Muscle of leg (tissue), 3 donors: ENCODE measurements at regions not wholly inside any gene's neighbourhood (a gene's known extent, or its start where the extent isn't known, plus 50 kb on each side); places are given as distances from the start of the nearest gene placed in this dataset.

Experiments used
- DNase-seq: peaks from one replicate; pipeline ENCODE4 v3.0.0; 2013
- H3K27ac ChIP-seq: one replicate; pipeline ENCODE4 v1.5.1; 2013; ENCODE audit warnings: mild to moderate bottlenecking, low read length, control low read depth
- H3K27me3 ChIP-seq: one replicate; pipeline ENCODE4 v1.6.1; 2013; ENCODE audit warnings: low read length; ENCODE audit not compliant: control insufficient read depth, insufficient read depth
- H3K36me3 ChIP-seq: one replicate; pipeline ENCODE4 v1.6.1; 2013; ENCODE audit warnings: low read length; ENCODE audit not compliant: control insufficient read depth, insufficient read depth
- H3K4me1 ChIP-seq: one replicate; pipeline ENCODE4 v1.6.1; 2013; ENCODE audit warnings: low read length; ENCODE audit not compliant: control insufficient read depth, insufficient read depth
- H3K4me3 ChIP-seq: one replicate; pipeline ENCODE4 v1.5.1; 2013; ENCODE audit warnings: low read length, control low read depth
- H3K9me3 ChIP-seq: replicated peaks from 2 replicates; pipeline ENCODE4 v1.6.1; 2013; ENCODE audit warnings: low read depth, low read length; ENCODE audit not compliant: control insufficient read depth
- WGBS: methylation state at CpG from one replicate; pipeline ENCODE4 v1.1.5; 2013; ENCODE audit warnings: missing lambda C conversion rate; ENCODE audit not compliant: insufficient coverage; 5-methylcytosine and 5-hydroxymethylcytosine counted together

DNA sequence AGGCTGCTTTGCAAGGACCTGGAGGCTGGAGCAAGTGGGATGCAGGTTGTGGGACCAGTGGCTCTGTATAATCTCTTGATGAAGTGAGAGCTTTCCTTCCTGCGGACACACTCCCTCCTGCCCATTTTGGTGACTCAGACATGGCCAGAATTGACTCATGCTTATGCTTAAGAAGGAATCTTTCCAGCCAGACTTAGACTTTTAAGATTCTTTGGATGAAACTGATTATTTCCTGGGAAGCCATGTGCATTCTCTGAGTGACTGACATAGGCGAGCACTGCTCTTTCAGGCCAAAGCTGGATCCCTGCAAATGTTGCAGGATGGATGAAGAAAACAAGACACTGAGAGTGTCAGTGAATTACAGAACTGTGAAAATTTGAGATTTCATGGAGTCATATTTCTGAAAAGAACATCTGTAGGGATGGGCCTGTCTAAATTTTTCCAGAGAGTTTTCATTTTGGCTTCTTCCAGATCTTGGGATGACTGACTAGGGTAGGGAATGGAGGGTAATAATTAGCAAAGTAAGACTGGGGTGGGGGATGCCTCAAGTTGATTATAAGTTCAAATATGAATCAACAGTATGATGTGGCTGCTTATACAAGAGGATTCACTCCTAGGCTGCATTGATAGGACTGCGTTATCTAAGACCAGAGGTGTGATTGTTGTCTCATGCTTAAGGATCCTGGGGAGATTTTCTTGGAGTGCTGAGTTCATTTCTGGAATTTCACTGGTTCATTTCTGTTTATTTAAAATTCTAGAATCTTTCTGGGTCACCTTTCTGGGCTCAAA lies 195.8 kb downstream of the HIPK3 start:
- Histone ChIP-seq H3K4me3 (no peak overlapping the region), H3K36me3 (no peaks in the 10 kb centered on the region), H3K27me3 (peaks cover 4% of the 10 kb centered on the region), H3K27ac (no peak overlapping the region), H3K9me3 (no peaks in the 10 kb centered on the region), H3K4me1 (peaks cover 7% of the 10 kb centered on the region)
- WGBS: 33% methylated on average over 1 of the region's 3 CpGs
- peak; percentile 79 for DNase-seq

GRCh38 chr11:33451364-33451763 lies 194.2 kb downstream of the HIPK3 start:
- H3K36me3 ChIP-seq: no peaks in the 10 kb centered on the region
- H3K27me3 ChIP-seq: peaks cover 4% of the 10 kb centered on the region
- no peak overlapping the region for H3K4me3 ChIP-seq
- no peaks in the 10 kb centered on the region for H3K9me3 ChIP-seq
- no peak overlapping the region for H3K27ac ChIP-seq
- DNase-seq: no peak
- peaks cover 7% of the 10 kb centered on the region for H3K4me1 ChIP-seq
- WGBS: no CpG with 5 or more reads among the region's 2 CpGs

DNA sequence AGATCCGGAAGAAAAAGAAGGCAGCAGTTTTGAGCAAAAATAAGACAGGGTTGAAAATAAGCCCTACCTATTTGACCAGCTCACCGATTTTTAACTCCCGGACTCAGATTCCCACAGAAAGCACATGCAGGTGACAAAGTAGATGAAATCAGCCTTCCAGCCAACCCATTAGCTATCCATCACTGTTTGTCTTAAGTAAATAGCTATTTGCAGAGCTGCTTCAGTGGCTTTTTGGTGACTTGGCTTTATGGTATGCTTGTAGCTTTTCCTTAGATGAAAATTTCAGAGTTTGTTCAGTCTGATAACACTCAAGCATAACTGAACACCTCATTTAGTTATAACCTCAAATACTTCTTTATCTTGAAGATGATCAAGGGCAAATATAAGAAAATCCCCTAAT lies 192.6 kb downstream of the HIPK3 start:
- no CpG with 5 or more reads among the region's 3 CpGs for WGBS
- DNase-seq: no peak
- H3K27ac ChIP-seq: no peak overlapping the region
- H3K4me1 ChIP-seq: peaks cover 12% of the 10 kb centered on the region
- no peak overlapping the region for H3K4me3 ChIP-seq
- H3K27me3 ChIP-seq: peaks cover 4% of the 10 kb centered on the region
- no peaks in the 10 kb centered on the region for H3K36me3 ChIP-seq
- H3K9me3 ChIP-seq: no peaks in the 10 kb centered on the region

DNA sequence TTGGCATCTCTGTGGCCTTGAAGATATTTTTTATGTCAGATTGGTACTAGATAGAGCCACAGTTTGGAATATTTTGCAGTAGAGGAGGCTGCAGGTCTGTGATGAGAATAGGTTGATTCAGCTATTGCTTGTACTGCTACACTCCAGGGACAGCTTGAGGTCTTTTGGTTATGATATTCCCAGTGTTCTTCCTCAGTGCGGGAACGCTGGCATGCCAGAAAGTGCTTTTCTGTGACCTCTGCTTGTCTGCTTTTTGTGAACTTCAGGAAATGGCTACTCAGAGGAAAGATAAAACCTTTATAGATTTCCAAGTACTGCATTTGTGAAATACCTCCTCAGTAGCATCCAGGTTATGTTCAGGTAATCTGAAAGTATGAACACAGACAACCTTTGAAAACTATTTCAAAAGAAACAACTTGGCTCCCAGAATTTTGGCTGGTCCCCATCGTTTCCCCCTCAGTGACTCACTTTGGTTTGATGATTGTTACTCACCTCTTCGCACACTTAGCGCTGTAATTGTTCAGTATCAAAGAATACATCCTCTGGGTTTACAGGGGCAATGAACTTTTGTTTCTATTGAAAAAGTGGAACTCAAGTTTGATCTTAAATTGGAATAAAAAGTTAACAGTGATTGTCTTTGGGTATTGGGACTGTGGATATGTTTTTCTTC lies 191.4 kb downstream of the HIPK3 start:
- no peaks in the 10 kb centered on the region for H3K9me3 ChIP-seq
- DNase-seq: no peak
- no peaks in the 10 kb centered on the region for H3K36me3 ChIP-seq
- no peak overlapping the region for H3K4me3 ChIP-seq
- peaks cover 12% of the 10 kb centered on the region for H3K4me1 ChIP-seq
- H3K27ac ChIP-seq: no peak overlapping the region
- 50% methylated on average over 2 of the region's 5 CpGs for WGBS
- peaks cover 4% of the 10 kb centered on the region for H3K27me3 ChIP-seq

GRCh38 chr11:33445761-33446161 lies 188.6 kb downstream of the HIPK3 start:
- H3K4me1 ChIP-seq: peaks cover 6% of the 10 kb centered on the region
- no peak overlapping the region for H3K27ac ChIP-seq
- H3K27me3 ChIP-seq: peaks cover 4% of the 10 kb centered on the region
- no peaks in the 10 kb centered on the region for H3K36me3 ChIP-seq
- H3K4me3 ChIP-seq: no peak overlapping the region
- no peaks in the 10 kb centered on the region for H3K9me3 ChIP-seq
- no CpG with 5 or more reads among the region's 1 CpG for WGBS
- peak; percentile 14 for DNase-seq

- DNase-seq: peak; percentile 73
- 44% methylated on average over 2 of the region's 4 CpGs for WGBS
- Histone ChIP-seq H3K9me3 (no peaks in the 10 kb centered on the region), H3K36me3 (no peaks in the 10 kb centered on the region), H3K27ac (no peak overlapping the region), H3K4me1 (peaks cover 6% of the 10 kb centered on the region), H3K4me3 (no peak overlapping the region), H3K27me3 (no peaks in the 10 kb centered on the region)
Observed at GRCh38 chr11:33444835-33445594, 187.8 kb downstream of the HIPK3 start.

GRCh38 chr11:33443684-33444083 lies 186.5 kb downstream of the HIPK3 start:
- Histone ChIP-seq H3K9me3 (no peaks in the 10 kb centered on the region), H3K27ac (no peak overlapping the region), H3K27me3 (no peaks in the 10 kb centered on the region), H3K4me1 (peaks cover 6% of the 10 kb centered on the region), H3K36me3 (no peaks in the 10 kb centered on the region), H3K4me3 (no peak overlapping the region)
- DNase-seq: no peak

GRCh38 chr11:33438301-33438700 lies 181.1 kb downstream of the HIPK3 start:
- H3K36me3 ChIP-seq: no peaks in the 10 kb centered on the region
- DNase-seq: no peak
- H3K27ac ChIP-seq: no peak overlapping the region
- WGBS: 72% methylated on average over 5 of the region's 7 CpGs
- no peaks in the 10 kb centered on the region for H3K4me1 ChIP-seq
- peaks cover 3% of the 10 kb centered on the region for H3K9me3 ChIP-seq
- H3K27me3 ChIP-seq: no peaks in the 10 kb centered on the region
- no peak overlapping the region for H3K4me3 ChIP-seq

DNA sequence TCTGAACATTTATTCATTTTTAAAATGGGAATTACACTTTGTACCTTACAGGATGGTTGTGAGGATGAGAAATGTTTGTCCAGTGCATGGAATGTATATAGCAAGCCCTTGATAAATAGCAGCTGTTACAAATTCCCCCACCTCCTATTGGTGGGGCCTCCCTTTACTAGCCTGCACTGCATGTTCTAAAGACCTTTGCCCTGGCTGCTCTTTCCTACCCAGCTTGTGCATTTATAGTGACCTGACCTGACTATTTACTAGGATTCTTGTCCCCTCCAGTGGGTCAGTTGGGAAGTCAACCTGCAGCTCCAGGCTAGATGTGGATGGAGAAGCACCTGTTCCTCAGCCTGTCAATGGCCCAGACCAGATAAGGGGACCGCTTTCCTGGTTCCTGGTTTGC lies 180.3 kb downstream of the HIPK3 start:
- Histone ChIP-seq H3K9me3 (peaks cover 3% of the 10 kb centered on the region), H3K4me1 (no peaks in the 10 kb centered on the region), H3K4me3 (no peak overlapping the region), H3K27me3 (no peaks in the 10 kb centered on the region), H3K36me3 (no peaks in the 10 kb centered on the region), H3K27ac (no peak overlapping the region)
- WGBS: 100% methylated on average over 1 of the region's 1 CpG
- no peak for DNase-seq

- Histone ChIP-seq H3K4me3 (no peak overlapping the region), H3K4me1 (no peaks in the 10 kb centered on the region), H3K27ac (no peak overlapping the region), H3K27me3 (no peaks in the 10 kb centered on the region), H3K9me3 (peaks cover 3% of the 10 kb centered on the region), H3K36me3 (no peaks in the 10 kb centered on the region)
- no peak for DNase-seq
Observed at GRCh38 chr11:33435216-33435615, 178.0 kb downstream of the HIPK3 start.
